GM23338 (cell line): ENCODE measurements at regions not wholly inside any gene's neighbourhood (a gene's known extent, or its start where the extent isn't known, plus 50 kb on each side); places are given as distances from the start of the nearest gene placed in this dataset.

Experiments used
- ATAC-seq: fragments of 200-7000 bp; cut with Tn5 transposase; 3 replicates; pipeline ENCODE4 v1.9.1; 2020
- DNase-seq: peaks from one replicate; pipeline ENCODE4 v3.0.0-alpha.2; 2015; ENCODE audit warnings: low spot score
- H2AFZ ChIP-seq: fragments of 200-600 bp; sonication (generic); 2 replicates; pipeline ENCODE4 v1.8.0; 2016; ENCODE audit warnings: antibody characterized with exemption, mild to moderate bottlenecking, moderate library complexity
- H3F3A ChIP-seq: fragments of 200-600 bp; sonication (generic); replicated peaks from 2 replicates; pipeline ENCODE4 v1.8.0; 2017; ENCODE audit warnings: antibody characterized with exemption, mixed run types, low read depth
- H3K27ac ChIP-seq: fragments of 200-600 bp; sonication (generic); 2 replicates; pipeline ENCODE4 v1.6.1; 2016; ENCODE audit warnings: low read depth
- H3K27me3 ChIP-seq: fragments of 200-600 bp; sonication (generic); 2 replicates; pipeline ENCODE4 v1.8.0; 2016; ENCODE audit warnings: mild to moderate bottlenecking, mixed run types, moderate library complexity; ENCODE audit not compliant: insufficient read depth
- H3K36me3 ChIP-seq: fragments of 200-600 bp; sonication (generic); 2 replicates; pipeline ENCODE4 v1.8.0; 2016; ENCODE audit warnings: mild to moderate bottlenecking; ENCODE audit not compliant: insufficient read depth
- H3K4me1 ChIP-seq: fragments of 200-600 bp; sonication (generic); 2 replicates; pipeline ENCODE4 v1.8.0; 2016; ENCODE audit warnings: mild to moderate bottlenecking, moderate library complexity; ENCODE audit not compliant: insufficient read depth
- H3K4me2 ChIP-seq: fragments of 200-600 bp; sonication (generic); 2 replicates; pipeline ENCODE4 v1.7.1; 2017; ENCODE audit warnings: mixed run types
- H3K4me3 ChIP-seq: fragments of 200-600 bp; sonication (generic); 2 replicates; pipeline ENCODE4 v1.6.1; 2016; ENCODE audit warnings: mixed run types
- H3K79me2 ChIP-seq: fragments of 200-600 bp; sonication (generic); replicated peaks from 2 replicates; pipeline ENCODE4 v1.8.0; 2017; ENCODE audit warnings: mild to moderate bottlenecking; ENCODE audit not compliant: insufficient read depth
- H3K9me2 ChIP-seq: fragments of 200-600 bp; sonication (generic); 2 replicates; pipeline ENCODE4 v1.8.0; 2017; ENCODE audit not compliant: insufficient read depth
- H4K20me1 ChIP-seq: fragments of 200-600 bp; sonication (generic); replicated peaks from 2 replicates; pipeline ENCODE4 v1.8.0; 2017; ENCODE audit warnings: mild to moderate bottlenecking; ENCODE audit not compliant: insufficient read depth
- H3K27ac Mint-ChIP-seq: 2 replicates; pipeline ENCODE4 v1.8.0; 2020; ENCODE audit warnings: inconsistent platforms, mild to moderate bottlenecking, moderate library complexity, mixed read lengths
- H3K27me3 Mint-ChIP-seq: 3 replicates; pipeline ENCODE4 v1.8.0; 2022; ENCODE audit warnings: low read depth, mild to moderate bottlenecking, moderate library complexity, mixed read lengths, inconsistent platforms; ENCODE audit not compliant: insufficient read depth, poor library complexity
- H3K36me3 Mint-ChIP-seq: 3 replicates; pipeline ENCODE4 v1.8.0; 2021; ENCODE audit warnings: low read depth, mild to moderate bottlenecking, inconsistent platforms, moderate library complexity, mixed read lengths
- H3K4me1 Mint-ChIP-seq: 3 replicates; pipeline ENCODE4 v1.8.0; 2020; ENCODE audit warnings: mild to moderate bottlenecking, inconsistent platforms, mixed read lengths
- H3K4me3 Mint-ChIP-seq: 3 replicates; pipeline ENCODE4 v1.8.0; 2021; ENCODE audit warnings: moderate library complexity, mild to moderate bottlenecking, inconsistent platforms, mixed read lengths
- H3K9me3 Mint-ChIP-seq: 3 replicates; pipeline ENCODE4 v1.8.0; 2020; ENCODE audit warnings: moderate library complexity, mild to moderate bottlenecking, inconsistent platforms, mixed read lengths
- CREB1 ChIP-seq: fragments of 250-450 bp; sonication (Bioruptor Pico); IDR thresholded peaks from 2 replicates; pipeline ENCODE4 v1.5.0; 2020; ENCODE audit warnings: low read depth, mild to moderate bottlenecking, moderate library complexity
- EZH2phosphoT487 ChIP-seq: fragments of 200-600 bp; sonication (generic); IDR thresholded peaks from one replicate; pipeline ENCODE4 v1.8.1; 2018; ENCODE audit warnings: antibody characterized with exemption; ENCODE audit not compliant: unreplicated experiment
- JUNB ChIP-seq: IDR thresholded peaks from one replicate; pipeline ENCODE4 v1.6.1; 2016; ENCODE audit warnings: antibody characterized with exemption; ENCODE audit not compliant: unreplicated experiment
- NANOG ChIP-seq: IDR thresholded peaks from 2 replicates; pipeline ENCODE4 v1.6.1; 2016; ENCODE audit warnings: antibody characterized with exemption, borderline replicate concordance
- ZNF114 ChIP-seq: fragments of 250-450 bp; sonication (Bioruptor Pico); IDR thresholded peaks from 2 replicates; pipeline ENCODE4 v1.5.0; 2020; ENCODE audit warnings: mild to moderate bottlenecking, moderate library complexity
- ZNF331 ChIP-seq: fragments of 250-450 bp; sonication (Bioruptor Pico); IDR thresholded peaks from 2 replicates; pipeline ENCODE4 v1.5.0; 2020; ENCODE audit warnings: low read depth, mild to moderate bottlenecking, moderate library complexity
- TF ChIP-seq, protein P1 (sequence below): fragments of 250-450 bp; sonication (Bioruptor Pico); IDR thresholded peaks from 2 replicates; pipeline ENCODE4 v1.5.0; 2020; ENCODE audit warnings: mild to moderate bottlenecking, moderate library complexity

GRCh38 chr9:129326061-129327005 is 148.3 kb upstream of the IER5L start (continued):
- TF ChIP-seq, protein P1, sequence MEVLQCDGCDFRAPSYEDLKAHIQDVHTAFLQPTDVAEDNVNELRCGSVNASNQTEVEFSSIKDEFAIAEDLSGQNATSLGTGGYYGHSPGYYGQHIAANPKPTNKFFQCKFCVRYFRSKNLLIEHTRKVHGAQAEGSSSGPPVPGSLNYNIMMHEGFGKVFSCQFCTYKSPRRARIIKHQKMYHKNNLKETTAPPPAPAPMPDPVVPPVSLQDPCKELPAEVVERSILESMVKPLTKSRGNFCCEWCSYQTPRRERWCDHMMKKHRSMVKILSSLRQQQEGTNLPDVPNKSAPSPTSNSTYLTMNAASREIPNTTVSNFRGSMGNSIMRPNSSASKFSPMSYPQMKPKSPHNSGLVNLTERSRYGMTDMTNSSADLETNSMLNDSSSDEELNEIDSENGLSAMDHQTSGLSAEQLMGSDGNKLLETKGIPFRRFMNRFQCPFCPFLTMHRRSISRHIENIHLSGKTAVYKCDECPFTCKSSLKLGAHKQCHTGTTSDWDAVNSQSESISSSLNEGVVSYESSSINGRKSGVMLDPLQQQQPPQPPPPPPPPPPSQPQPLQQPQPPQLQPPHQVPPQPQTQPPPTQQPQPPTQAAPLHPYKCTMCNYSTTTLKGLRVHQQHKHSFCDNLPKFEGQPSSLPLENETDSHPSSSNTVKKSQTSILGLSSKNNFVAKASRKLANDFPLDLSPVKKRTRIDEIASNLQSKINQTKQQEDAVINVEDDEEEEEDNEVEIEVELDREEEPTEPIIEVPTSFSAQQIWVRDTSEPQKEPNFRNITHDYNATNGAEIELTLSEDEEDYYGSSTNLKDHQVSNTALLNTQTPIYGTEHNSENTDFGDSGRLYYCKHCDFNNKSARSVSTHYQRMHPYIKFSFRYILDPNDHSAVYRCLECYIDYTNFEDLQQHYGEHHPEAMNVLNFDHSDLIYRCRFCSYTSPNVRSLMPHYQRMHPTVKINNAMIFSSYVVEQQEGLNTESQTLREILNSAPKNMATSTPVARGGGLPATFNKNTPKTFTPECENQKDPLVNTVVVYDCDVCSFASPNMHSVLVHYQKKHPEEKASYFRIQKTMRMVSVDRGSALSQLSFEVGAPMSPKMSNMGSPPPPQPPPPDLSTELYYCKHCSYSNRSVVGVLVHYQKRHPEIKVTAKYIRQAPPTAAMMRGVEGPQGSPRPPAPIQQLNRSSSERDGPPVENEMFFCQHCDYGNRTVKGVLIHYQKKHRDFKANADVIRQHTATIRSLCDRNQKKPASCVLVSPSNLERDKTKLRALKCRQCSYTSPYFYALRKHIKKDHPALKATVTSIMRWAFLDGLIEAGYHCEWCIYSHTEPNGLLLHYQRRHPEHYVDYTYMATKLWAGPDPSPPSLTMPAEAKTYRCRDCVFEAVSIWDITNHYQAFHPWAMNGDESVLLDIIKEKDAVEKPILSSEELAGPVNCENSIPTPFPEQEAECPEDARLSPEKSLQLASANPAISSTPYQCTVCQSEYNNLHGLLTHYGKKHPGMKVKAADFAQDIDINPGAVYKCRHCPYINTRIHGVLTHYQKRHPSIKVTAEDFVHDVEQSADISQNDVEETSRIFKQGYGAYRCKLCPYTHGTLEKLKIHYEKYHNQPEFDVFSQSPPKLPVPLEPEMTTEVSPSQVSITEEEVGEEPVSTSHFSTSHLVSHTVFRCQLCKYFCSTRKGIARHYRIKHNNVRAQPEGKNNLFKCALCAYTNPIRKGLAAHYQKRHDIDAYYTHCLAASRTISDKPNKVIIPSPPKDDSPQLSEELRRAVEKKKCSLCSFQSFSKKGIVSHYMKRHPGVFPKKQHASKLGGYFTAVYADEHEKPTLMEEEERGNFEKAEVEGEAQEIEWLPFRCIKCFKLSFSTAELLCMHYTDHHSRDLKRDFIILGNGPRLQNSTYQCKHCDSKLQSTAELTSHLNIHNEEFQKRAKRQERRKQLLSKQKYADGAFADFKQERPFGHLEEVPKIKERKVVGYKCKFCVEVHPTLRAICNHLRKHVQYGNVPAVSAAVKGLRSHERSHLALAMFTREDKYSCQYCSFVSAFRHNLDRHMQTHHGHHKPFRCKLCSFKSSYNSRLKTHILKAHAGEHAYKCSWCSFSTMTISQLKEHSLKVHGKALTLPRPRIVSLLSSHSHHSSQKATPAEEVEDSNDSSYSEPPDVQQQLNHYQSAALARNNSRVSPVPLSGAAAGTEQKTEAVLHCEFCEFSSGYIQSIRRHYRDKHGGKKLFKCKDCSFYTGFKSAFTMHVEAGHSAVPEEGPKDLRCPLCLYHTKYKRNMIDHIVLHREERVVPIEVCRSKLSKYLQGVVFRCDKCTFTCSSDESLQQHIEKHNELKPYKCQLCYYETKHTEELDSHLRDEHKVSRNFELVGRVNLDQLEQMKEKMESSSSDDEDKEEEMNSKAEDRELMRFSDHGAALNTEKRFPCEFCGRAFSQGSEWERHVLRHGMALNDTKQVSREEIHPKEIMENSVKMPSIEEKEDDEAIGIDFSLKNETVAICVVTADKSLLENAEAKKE (CRISPR knock-in tag), result no peak
- TF ChIP-seq CREB1 (CRISPR knock-in tag) (no peak), JUNB (no peak)

- 0 out of 2 replicates have a peak, but pooled peaks cover 2% of the 10 kb centered on the region for H3F3A ChIP-seq
- TF ChIP-seq NANOG (no peak), ZNF331 (no peak), ZNF114 (CRISPR knock-in tag) (no peak), EZH2phosphoT487 (no peak), JUNB (no peak)
- TF ChIP-seq, protein P1 (CRISPR knock-in tag), result no peak
These were observed 146.9 kb upstream of the IER5L start for GRCh38 chr9:129324808-129325502.

More at GRCh38 chr9:129324808-129325502, 146.9 kb upstream of the IER5L start:
- H3K4me2 ChIP-seq, result no peak overlapping the region
- no peaks in the 10 kb centered on the region for H4K20me1 ChIP-seq
- H3K79me2 ChIP-seq, result no peaks in the 10 kb centered on the region
- no peak overlapping the region for H2AFZ ChIP-seq
- no peak overlapping the region for H3K27ac ChIP-seq
- no peaks in the 10 kb centered on the region for H3K36me3 ChIP-seq
- H3K27me3 ChIP-seq, result peaks cover 5% of the 10 kb centered on the region; the same call in 1 of the 2 replicates
- ATAC-seq (no peak), DNase-seq (no peak)
- H3K4me1 ChIP-seq, result peaks cover 8% of the 10 kb centered on the region; the same call in 1 of the 2 replicates
- H3K4me3 ChIP-seq, result no peak overlapping the region
- Mint-ChIP-seq H3K27ac (no peak overlapping the region), H3K9me3 (no peaks in the 10 kb centered on the region), H3K36me3 (no peaks in the 10 kb centered on the region), H3K27me3 (peaks cover 15% of the 10 kb centered on the region), H3K4me3 (no peak overlapping the region), H3K4me1 (peaks cover 27% of the 10 kb centered on the region)
- no peaks in the 10 kb centered on the region for H3K9me2 ChIP-seq
